WERI-Rb-1 (cell line): ENCODE measurements at regions not wholly inside any gene's neighbourhood (a gene's known extent, or its start where the extent isn't known, plus 50 kb on each side); places are given as distances from the start of the nearest gene placed in this dataset.

Source experiments
- DNase-seq: peaks from one replicate; pipeline ENCODE4 v3.0.0-alpha.2; 2020
- H3K27ac ChIP-seq: fragments of 250-450 bp; sonication (Bioruptor Pico); 2 replicates; pipeline ENCODE4 v1.5.1; 2020; ENCODE audit warnings: mild to moderate bottlenecking, moderate library complexity
- H3K27me3 ChIP-seq: fragments of 250-450 bp; sonication (Bioruptor Pico); 2 replicates; pipeline ENCODE4 v1.5.1; 2021; ENCODE audit warnings: mild to moderate bottlenecking, low read depth, moderate library complexity; ENCODE audit not compliant: insufficient read depth, severe bottlenecking
- H3K36me3 ChIP-seq: fragments of 250-450 bp; sonication (Bioruptor Pico); 2 replicates; pipeline ENCODE4 v1.5.1; 2020; ENCODE audit warnings: mild to moderate bottlenecking, moderate library complexity
- H3K4me3 ChIP-seq: 2 replicates; pipeline ENCODE4 v1.5.1; 2011; ENCODE audit warnings: low read depth, mild to moderate bottlenecking, control low read depth, low read length
- H3K9me3 ChIP-seq: fragments of 250-450 bp; sonication (Bioruptor Pico); 2 replicates; pipeline ENCODE4 v1.5.1; 2021; ENCODE audit warnings: mild to moderate bottlenecking, moderate library complexity; ENCODE audit not compliant: severe bottlenecking
- CTCF ChIP-seq: IDR thresholded peaks from 2 replicates; pipeline ENCODE4 v1.5.1; 2011; ENCODE audit warnings: low read depth, mild to moderate bottlenecking, control low read depth, inconsistent platforms, low read length

- Histone ChIP-seq H3K27ac (no peak overlapping the region; the same call in 1 of the 2 replicates), H3K4me3 (peak overlapping the region; percentile 85), H3K36me3 (no peaks in the 10 kb centered on the region), H3K9me3 (no peaks in the 10 kb centered on the region), H3K27me3 (peaks cover 3% of the 10 kb centered on the region)
- peak; percentile 67 for DNase-seq
- peak; percentile 81 for TF ChIP-seq CTCF
Observed at GRCh38 chr1:98053471-98054366, 132.9 kb upstream of the DPYD start.

- no peak overlapping the region for H3K4me3 ChIP-seq
- H3K27me3 ChIP-seq, result peaks cover 7% of the 10 kb centered on the region
- H3K9me3 ChIP-seq, result no peaks in the 10 kb centered on the region
- no peaks in the 10 kb centered on the region for H3K36me3 ChIP-seq
- peak; percentile 68 for DNase-seq
- H3K27ac ChIP-seq, result no peak overlapping the region
- TF ChIP-seq CTCF, result peak; percentile 71
Observed at GRCh38 chr1:98051065-98051675, 130.3 kb upstream of the DPYD start.

GRCh38 chr1:98049370-98050135 lies 128.7 kb upstream of the DPYD start:
- Histone ChIP-seq H3K9me3 (no peaks in the 10 kb centered on the region), H3K36me3 (no peaks in the 10 kb centered on the region), H3K27ac (no peak overlapping the region), H3K4me3 (peak overlapping the region; percentile 75), H3K27me3 (peaks cover 8% of the 10 kb centered on the region)
- TF ChIP-seq CTCF, result no peak
- peak; percentile 75 for DNase-seq

GRCh38 chr1:98048751-98049325 lies 128.0 kb upstream of the DPYD start:
- no peak for DNase-seq
- Histone ChIP-seq H3K36me3 (no peaks in the 10 kb centered on the region), H3K27me3 (peaks cover 8% of the 10 kb centered on the region), H3K9me3 (no peaks in the 10 kb centered on the region), H3K4me3 (peak overlapping the region; percentile 75), H3K27ac (no peak overlapping the region)
- no peak for TF ChIP-seq CTCF

GRCh38 chr1:98048244-98048643 lies 127.4 kb upstream of the DPYD start:
- peak; percentile 58 for DNase-seq
- Histone ChIP-seq H3K27ac (no peak overlapping the region), H3K27me3 (peaks cover 8% of the 10 kb centered on the region), H3K36me3 (no peaks in the 10 kb centered on the region), H3K4me3 (peak overlapping the region; percentile 75), H3K9me3 (no peaks in the 10 kb centered on the region)
- TF ChIP-seq CTCF, result no peak
